ENCODE measurements at regions not wholly inside any gene's neighbourhood (a gene's known extent, or its start where the extent isn't known, plus 50 kb on each side); places are given as distances from the start of the nearest gene placed in this dataset.

DNA sequence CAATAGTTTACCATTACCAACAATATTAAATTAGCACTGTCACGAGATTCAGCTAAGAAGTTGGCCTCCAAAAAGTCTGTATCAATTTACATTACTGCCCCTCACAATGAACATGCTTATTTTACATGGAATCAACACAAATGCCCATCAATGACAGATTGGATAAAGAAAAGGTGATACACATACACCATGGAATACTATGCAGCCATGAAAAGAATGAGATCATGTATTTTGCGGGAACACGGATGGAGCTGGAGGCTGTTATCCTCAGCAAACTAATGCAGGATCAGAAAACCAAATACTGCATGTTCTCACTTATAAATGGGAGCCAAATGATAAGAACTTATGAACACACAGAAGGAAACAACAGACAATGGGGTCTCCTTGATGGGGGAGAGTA lies 211.8 kb upstream of the RREB1 start (continued):
- TF ChIP-seq, protein P1, sequence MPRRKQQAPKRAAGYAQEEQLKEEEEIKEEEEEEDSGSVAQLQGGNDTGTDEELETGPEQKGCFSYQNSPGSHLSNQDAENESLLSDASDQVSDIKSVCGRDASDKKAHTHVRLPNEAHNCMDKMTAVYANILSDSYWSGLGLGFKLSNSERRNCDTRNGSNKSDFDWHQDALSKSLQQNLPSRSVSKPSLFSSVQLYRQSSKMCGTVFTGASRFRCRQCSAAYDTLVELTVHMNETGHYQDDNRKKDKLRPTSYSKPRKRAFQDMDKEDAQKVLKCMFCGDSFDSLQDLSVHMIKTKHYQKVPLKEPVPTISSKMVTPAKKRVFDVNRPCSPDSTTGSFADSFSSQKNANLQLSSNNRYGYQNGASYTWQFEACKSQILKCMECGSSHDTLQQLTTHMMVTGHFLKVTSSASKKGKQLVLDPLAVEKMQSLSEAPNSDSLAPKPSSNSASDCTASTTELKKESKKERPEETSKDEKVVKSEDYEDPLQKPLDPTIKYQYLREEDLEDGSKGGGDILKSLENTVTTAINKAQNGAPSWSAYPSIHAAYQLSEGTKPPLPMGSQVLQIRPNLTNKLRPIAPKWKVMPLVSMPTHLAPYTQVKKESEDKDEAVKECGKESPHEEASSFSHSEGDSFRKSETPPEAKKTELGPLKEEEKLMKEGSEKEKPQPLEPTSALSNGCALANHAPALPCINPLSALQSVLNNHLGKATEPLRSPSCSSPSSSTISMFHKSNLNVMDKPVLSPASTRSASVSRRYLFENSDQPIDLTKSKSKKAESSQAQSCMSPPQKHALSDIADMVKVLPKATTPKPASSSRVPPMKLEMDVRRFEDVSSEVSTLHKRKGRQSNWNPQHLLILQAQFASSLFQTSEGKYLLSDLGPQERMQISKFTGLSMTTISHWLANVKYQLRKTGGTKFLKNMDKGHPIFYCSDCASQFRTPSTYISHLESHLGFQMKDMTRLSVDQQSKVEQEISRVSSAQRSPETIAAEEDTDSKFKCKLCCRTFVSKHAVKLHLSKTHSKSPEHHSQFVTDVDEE (CRISPR knock-in tag; IDR thresholded peaks at IDR 0.05) = no peak
- TF ChIP-seq ZNF70 (CRISPR knock-in tag; IDR thresholded peaks at IDR 0.05) (no peak), TCF4 (CRISPR knock-in tag; IDR thresholded peaks at IDR 0.05; ENCODE audit: borderline replicate concordance) (no peak)

DNA sequence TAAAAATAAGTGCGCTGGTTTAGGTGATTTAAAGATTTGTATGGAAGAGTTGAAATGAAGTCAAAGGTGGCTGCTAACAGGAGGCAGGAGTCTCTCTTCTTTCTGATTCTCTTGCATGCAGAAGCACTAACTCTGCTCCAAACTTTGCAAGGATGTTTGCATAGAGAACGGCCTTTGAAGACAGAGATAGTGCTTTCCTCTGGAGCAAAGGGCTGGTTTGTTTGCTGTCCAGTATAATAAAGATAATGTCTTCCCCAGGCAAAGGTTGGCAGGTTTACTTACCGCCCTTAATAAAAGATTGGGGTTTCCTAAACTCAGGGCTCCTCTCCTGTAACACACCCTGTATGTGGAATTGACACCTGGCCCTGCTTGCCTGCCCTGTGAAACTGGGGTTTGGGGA lies 210.6 kb upstream of the RREB1 start:
- ATAC-seq = no peak
- TF ChIP-seq RARB (CRISPR knock-in tag; IDR thresholded peaks at IDR 0.05) = no peak
- TF ChIP-seq ZNF565 (CRISPR knock-in tag; conservative IDR thresholded peaks at IDR 0.05; ENCODE audit: low read depth) = no peak
- TF ChIP-seq, protein P2, sequence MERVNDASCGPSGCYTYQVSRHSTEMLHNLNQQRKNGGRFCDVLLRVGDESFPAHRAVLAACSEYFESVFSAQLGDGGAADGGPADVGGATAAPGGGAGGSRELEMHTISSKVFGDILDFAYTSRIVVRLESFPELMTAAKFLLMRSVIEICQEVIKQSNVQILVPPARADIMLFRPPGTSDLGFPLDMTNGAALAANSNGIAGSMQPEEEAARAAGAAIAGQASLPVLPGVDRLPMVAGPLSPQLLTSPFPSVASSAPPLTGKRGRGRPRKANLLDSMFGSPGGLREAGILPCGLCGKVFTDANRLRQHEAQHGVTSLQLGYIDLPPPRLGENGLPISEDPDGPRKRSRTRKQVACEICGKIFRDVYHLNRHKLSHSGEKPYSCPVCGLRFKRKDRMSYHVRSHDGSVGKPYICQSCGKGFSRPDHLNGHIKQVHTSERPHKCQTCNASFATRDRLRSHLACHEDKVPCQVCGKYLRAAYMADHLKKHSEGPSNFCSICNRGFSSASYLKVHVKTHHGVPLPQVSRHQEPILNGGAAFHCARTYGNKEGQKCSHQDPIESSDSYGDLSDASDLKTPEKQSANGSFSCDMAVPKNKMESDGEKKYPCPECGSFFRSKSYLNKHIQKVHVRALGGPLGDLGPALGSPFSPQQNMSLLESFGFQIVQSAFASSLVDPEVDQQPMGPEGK (CRISPR knock-in tag; IDR thresholded peaks at IDR 0.05; ENCODE audit: borderline replicate concordance) = no peak
- no peak for TF ChIP-seq PPARA (CRISPR knock-in tag; IDR thresholded peaks at IDR 0.05; ENCODE audit: borderline replicate concordance)
- TF ChIP-seq, protein P3, sequence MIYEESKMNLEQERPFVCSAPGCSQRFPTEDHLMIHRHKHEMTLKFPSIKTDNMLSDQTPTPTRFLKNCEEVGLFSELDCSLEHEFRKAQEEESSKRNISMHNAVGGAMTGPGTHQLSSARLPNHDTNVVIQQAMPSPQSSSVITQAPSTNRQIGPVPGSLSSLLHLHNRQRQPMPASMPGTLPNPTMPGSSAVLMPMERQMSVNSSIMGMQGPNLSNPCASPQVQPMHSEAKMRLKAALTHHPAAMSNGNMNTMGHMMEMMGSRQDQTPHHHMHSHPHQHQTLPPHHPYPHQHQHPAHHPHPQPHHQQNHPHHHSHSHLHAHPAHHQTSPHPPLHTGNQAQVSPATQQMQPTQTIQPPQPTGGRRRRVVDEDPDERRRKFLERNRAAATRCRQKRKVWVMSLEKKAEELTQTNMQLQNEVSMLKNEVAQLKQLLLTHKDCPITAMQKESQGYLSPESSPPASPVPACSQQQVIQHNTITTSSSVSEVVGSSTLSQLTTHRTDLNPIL (CRISPR knock-in tag; IDR thresholded peaks at IDR 0.05; ENCODE audit: low read depth) = no peak
- no peak for TF ChIP-seq ARNTL (CRISPR knock-in tag; IDR thresholded peaks at IDR 0.05; ENCODE audit: borderline replicate concordance, low read depth)
- no peak for TF ChIP-seq CSDC2 (CRISPR knock-in tag; IDR thresholded peaks at IDR 0.05)
- TF ChIP-seq, protein P4, sequence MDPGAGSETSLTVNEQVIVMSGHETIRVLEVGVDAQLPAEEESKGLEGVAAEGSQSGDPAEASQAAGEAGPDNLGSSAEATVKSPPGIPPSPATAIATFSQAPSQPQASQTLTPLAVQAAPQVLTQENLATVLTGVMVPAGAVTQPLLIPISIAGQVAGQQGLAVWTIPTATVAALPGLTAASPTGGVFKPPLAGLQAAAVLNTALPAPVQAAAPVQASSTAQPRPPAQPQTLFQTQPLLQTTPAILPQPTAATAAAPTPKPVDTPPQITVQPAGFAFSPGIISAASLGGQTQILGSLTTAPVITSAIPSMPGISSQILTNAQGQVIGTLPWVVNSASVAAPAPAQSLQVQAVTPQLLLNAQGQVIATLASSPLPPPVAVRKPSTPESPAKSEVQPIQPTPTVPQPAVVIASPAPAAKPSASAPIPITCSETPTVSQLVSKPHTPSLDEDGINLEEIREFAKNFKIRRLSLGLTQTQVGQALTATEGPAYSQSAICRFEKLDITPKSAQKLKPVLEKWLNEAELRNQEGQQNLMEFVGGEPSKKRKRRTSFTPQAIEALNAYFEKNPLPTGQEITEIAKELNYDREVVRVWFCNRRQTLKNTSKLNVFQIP (CRISPR knock-in tag; IDR thresholded peaks at IDR 0.05; ENCODE audit: borderline replicate concordance, low read depth) = no peak

DNA sequence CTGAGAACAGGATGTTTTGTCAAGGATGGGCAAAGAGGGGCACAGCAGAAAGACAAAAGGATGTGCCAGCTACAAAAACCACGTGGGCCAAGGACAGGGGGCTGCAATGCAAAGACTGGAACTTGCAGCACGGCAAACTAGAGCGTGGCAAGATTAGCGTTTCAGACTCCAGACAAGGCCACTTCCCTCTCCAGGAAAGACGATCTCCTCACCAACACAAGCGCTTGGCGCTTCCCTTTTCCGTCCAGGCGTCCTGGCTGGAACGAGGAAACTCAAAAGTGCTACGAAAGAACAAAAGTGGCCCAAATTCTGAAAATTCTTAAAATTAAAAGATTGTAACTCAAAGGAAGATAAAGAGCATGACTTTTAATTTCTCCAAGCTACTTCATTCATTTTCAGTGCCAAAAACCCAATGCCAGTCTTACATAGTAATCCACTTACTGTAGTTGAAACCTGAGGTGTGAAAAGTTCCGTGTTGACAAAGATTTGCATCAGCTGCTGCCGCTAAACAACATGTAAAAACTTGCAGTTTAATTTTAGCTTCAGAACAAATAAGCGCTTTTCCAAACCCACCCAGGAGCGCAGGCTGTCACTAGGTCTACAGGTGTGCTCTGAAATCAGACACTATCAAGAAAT lies 207.1 kb upstream of the RREB1 start:
- no peak for ATAC-seq
- TF ChIP-seq TCF4 (CRISPR knock-in tag; IDR thresholded peaks at IDR 0.05; ENCODE audit: borderline replicate concordance) = no peak
- no peak for TF ChIP-seq PPARA (CRISPR knock-in tag; IDR thresholded peaks at IDR 0.05; ENCODE audit: borderline replicate concordance)

DNA sequence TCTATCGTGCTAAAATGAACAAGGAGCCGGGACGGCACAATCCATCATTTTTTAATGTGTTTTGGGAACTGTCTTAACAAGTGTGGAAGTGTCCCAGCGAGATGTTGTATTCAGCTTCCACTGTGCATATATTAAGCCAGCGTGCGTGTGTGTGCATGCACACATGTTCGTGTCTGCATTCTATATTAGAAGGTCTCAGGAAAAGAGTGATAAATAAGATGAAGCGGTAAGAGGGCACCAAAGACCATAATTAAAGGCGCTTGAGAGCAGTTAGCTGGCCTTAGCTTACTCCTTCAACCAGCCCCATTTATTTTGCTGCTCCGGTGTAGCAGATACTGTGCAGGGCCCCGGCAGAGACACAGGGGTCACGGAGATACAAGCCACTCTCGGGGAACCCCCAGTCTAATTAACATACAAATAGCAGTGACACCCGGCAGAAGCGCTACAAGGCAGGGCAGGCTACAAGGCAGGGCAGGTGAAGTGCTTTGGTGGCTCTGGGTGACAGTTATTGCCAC lies 206.5 kb upstream of the RREB1 start:
- ATAC-seq = no peak
- TF ChIP-seq GLIS3 (CRISPR knock-in tag; IDR thresholded peaks at IDR 0.05) (no peak), ZFP3 (CRISPR knock-in tag; IDR thresholded peaks at IDR 0.05) (no peak)
- TF ChIP-seq, protein P1 (CRISPR knock-in tag; IDR thresholded peaks at IDR 0.05) = no peak
- TF ChIP-seq, protein P2 (CRISPR knock-in tag; IDR thresholded peaks at IDR 0.05; ENCODE audit: borderline replicate concordance) = no peak

Data from SK-N-SH treated with all-trans-retinoic acid at 6 μM for 48 hours (cell line).